HEK293 (cell line): ENCODE measurements at regions not wholly inside any gene's neighbourhood (a gene's known extent, or its start where the extent isn't known, plus 50 kb on each side); places are given as distances from the start of the nearest gene placed in this dataset.

Experiments
- REST ChIP-seq: fragments of 450-650 bp; formaldehyde crosslinking; IDR thresholded peaks from 2 replicates; pipeline ENCODE4 v1.5.1; 2016; ENCODE audit warnings: missing biosample characterization, missing genetic modification characterization
- ZNF26 ChIP-seq: fragments of 450-650 bp; formaldehyde crosslinking; IDR thresholded peaks from 2 replicates; pipeline ENCODE4 v1.5.1; 2016; ENCODE audit warnings: missing biosample characterization, missing genetic modification characterization

GRCh38 chr16:26983426-26983825 is 83.3 kb upstream of the C16orf82 start:
- TF ChIP-seq REST (no peak), ZNF26 (no peak)
